CD4-positive, alpha-beta T cell treated with Interleukin-1 beta for 1 hour (primary cell): ENCODE measurements at regions not wholly inside any gene's neighbourhood (a gene's known extent, or its start where the extent isn't known, plus 50 kb on each side); places are given as distances from the start of the nearest gene placed in this dataset.

Source experiments
- DNase-seq, 2 donors: peaks; one replicate each; pipeline ENCODE4 v3.0.0-alpha.2; 2020 to 2022

DNA sequence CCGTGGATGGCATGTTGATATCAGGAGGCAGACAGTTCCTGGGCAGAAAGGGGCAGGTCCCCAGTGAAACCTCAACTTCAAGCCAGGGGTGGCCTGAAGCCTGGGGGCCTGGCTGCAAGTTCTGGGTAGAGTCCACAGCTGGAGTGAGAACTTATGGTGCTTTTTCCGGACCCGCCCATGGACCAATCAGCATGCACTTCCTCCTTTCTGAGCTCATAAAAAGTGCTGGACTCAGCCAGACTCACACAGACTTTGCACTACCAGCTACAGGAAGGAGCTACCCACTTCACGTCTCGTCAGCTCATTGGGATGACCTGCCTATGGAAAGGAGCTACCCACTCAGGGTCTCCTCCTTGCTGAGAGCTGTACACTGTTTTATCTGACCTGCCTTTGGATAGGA lies 183.1 kb upstream of the MC4R start:
- no peak for DNase-seq

GRCh38 chr18:60556326-60556725 lies 183.8 kb upstream of the MC4R start:
- DNase-seq = no peak

DNA sequence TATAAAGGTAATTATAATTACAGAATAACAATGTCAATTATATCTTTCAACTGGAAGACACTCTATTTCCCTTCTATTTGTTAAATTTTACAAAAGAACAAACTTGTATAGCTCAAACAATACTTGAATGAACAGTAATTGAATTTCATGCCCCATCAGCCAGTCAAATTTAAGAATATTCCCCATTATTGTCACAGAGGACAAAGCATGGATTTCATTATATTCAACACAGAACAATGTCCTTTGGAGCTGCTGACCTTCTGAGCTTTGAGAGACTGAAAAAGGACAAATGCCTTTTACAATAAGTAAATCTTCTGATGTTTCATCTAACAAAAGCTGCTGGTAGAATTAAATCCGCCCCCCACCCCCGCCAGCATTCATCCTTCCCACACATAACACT lies 187.5 kb upstream of the MC4R start:
- no peak for DNase-seq

DNA sequence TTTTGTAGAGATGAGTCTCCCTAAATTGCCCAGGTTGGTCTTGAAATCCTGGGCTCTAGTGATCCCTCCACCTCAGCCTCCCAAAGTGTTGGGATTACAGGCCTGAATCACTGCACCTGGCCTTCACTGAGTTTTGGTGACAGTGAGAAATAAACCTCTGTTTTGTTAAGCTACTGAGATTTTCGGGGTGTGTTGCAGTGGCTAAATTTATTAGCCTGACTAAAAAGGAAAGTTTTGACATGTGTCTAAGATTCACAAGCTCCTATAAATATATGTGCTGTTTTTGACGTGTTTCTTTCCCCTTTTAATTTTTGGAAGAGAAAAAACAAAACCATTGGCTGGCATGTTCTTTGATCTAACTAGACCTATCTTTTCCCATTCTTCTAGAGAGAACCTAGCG lies 190.5 kb upstream of the MC4R start:
- DNase-seq = no peak

DNA sequence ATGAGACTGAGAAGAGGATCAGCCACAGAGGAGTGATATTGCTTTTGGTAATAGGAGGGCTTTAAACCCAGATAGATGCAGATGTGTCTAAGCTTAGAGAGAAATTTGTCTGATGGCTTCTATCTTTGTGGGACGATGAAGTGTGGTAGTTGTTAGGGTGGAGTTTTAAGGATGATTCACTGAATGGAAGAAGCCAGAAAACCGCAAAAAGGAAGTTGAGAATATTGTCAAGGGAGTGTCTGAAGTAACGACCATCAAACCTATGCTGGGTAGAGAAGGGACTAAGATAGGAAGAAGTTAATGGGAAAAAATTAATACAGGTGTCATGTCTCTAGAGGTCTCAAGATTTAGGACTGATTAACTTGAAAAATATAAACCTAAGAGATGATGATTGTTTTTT lies 195.6 kb upstream of the MC4R start:
- no peak for DNase-seq

DNA sequence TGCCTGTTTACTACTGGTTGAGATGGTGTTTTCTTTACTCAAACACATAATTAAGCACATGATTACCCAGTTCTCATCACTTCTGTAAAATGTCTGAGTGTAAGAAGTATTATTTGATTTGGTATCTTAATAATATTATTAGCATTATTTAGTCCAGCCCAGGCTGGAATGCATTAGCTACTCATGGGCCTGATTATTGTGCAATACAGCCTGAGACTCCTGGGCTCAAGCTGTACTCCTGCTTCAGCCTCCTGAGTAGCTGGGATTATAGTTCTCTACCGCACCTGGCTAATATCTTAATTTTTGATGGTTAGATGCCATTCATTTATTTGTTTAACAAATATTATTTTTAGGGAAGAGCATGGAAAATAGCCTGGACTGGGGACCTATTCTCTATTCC lies 197.6 kb upstream of the MC4R start:
- DNase-seq = no peak

DNA sequence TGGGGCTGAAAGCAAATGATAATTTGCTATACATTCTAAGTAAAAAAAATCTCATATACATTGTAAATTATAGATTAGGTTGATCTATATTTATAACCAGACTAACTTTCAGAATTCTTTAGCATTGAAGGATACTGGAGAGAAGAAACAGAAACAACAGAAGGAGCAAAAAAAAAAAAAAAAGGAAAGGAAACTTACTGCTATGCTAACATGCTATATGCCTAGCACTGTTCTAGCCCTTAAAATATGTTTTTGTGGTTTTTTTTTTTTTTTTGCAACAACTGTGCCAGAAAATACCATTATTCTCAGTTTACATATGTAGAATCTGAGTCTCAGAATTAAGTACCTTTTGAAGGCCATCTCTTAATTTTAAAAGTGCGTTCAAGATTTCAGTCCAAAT lies 204.9 kb upstream of the MC4R start:
- no peak for DNase-seq

DNA sequence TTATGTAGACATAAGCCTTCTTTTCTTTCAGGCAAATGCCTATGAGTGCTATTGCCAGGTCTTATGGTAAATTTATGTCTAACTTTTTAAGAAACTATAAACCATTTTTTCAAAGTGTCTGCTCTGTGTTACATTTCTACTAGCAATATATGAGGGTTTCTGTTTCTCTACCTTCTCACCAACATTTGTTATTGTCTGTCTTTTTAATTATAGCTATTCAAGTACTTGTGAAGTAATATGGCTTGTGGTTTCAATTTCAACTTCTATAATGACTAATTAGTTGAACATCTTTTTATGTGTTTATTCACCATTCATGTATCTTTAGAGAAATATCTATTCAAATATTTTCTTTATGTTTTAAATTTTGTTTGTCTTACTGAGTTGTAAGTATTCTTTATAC lies 213.1 kb upstream of the MC4R start:
- no peak for DNase-seq

DNA sequence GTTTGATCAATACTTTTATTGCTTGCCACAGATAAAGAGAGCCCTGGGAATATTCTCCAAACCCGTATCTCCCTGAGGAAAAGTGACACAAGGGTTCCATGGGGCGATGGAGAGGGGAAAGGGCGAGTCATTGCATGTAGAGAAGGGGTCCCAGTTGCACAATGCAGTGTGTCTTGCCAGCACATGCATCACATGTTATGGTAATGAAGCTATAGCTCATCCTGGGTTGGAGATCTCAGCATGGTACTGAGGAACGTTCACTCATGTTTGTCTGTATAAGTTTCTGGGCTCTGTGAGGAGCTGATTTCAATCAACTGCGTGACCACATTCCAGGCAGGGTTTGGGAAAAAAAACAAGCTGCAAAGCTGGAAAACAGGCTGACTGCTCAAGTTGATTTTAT lies 220.7 kb upstream of the MC4R start:
- no peak for DNase-seq

DNA sequence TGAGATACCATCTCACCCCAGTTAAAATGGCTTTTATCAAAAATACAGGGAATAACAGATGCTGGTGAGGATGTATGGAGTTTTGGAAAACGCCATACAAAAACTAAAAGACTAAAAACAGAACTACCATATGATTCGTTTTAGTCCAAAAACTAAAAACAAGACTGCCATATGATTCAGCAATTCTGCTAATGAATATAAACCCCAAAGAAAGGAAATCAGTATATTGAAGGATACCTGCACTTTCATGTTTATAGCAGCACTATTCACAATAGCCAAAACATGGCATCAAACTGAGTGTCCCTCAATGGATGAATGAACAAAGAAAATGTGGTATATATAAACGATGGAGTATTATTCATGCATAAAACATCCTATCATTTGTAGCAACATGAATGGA lies 224.4 kb upstream of the MC4R start:
- no peak for DNase-seq

GRCh38 chr18:60599267-60599666 lies 226.7 kb upstream of the MC4R start:
- no peak for DNase-seq

GRCh38 chr18:60599995-60600394 lies 227.4 kb upstream of the MC4R start:
- DNase-seq = no peak

DNA sequence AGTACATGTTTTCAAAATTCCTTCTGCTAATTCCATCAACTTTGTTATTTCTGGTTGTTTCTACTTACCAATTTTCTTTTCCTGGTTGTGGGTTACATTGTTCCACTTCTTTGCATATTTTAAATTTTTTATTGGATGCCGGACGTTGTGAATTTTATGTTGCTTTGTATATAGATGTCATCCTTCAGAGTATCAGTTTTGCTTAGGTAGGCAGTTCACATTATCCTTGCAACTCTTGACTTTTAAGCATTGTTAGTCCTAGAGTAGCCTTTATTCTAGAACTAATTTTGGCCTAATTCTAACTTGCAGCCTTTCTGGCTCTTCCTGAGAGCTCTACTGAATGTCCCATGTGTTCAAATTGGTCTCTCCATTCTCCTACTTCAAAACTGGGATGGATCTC lies 228.7 kb upstream of the MC4R start:
- no peak for DNase-seq

- DNase-seq = no peak
Measured at GRCh38 chr18:60623331-60623730, 250.8 kb upstream of the MC4R start.

DNA sequence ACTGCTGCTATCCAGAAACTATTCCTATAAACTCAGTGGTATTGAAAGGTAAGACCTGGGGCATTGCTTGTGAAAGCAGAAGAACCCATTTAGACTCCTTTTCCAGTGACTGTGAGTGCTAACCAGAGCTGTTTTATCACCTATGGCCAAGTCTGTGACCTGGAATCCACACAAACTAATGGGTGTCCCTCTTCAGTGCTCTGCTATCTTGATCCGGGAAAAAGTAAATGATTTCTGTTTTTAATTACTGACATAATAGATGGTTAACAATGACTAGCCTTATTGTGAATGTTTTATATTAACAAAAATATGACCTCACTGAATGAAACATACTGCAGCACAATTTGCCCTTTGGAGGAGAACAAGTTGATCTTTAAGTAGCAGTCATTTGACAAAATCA lies 251.6 kb upstream of the MC4R start:
- DNase-seq = no peak

DNA sequence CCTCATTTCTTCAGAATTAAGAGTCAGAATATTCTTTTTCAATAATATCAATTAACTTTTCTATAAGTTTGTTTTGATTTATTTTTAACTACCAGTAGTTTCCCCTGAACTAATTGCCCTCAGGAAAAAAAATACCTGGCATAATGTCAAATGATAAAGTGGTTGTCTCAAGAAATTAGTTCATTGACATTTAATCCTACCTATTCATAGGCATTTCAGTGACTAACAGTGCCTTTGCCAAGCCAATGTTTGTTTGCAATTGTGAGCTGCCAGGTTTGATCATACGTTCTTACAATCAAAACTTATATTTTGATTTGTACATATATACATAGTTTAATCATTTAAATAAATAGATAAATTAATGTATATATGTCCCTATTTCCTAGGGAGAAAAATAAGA lies 267.3 kb upstream of the MC4R start:
- no peak for DNase-seq

- DNase-seq = no peak
Measured at GRCh38 chr18:60643009-60643408, 270.4 kb upstream of the MC4R start.

- no peak for DNase-seq
Measured at GRCh38 chr18:60646725-60647124, 274.1 kb upstream of the MC4R start.

DNA sequence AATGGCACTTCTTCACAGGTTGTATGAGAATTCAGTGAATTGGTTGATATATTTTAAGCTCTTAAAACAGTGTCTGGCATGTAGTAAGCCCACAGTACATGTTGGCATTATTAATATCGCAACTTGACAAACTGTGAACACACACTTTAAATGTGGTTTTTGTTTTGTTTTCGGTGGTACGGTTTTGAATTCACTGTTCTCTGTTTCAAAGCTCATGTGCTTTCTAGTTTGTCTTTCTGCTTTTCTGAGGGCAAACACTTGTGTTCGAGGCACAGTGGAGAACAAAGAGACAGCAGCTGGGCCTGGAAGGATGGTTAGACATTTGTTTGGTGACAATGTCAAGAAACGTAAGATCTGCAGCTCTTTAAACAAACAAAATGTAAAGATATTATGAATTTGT lies 276.5 kb upstream of the MC4R start:
- DNase-seq = no peak

DNA sequence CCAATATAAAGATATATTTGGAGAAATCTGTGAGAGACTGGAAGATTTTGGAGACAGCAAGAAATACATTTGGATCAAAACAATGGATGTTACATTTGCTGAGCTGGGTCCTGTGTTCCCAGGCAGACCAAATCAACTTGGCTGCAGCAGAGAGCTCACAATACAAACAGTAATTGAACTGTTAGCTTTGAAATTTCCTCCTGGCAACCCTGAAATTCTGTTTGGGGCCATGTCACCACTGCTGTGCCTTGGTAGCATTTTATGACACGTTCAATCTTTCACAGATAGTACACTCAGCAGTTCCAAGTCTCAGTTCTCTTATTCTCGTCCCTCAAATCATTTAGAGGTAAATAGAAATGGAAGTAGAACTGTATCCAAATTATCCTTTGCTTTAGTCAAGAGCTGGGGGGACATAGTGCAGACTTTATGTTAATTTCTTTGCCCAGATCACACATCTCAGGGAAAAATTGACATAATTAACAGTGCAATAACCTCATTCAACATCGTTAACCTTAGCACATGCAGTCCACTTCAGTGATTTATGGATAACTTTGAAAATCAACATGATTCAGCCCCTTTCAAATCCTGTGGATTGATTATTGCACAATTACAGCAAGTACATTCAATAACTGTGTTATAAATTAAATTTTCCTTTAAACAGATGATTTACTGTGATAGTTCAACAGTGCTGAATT lies 277.4 kb upstream of the MC4R start:
- no peak for DNase-seq

GRCh38 chr18:60654298-60654697 lies 281.7 kb upstream of the MC4R start:
- DNase-seq = no peak

GRCh38 chr18:60656553-60656952 lies 284.0 kb upstream of the MC4R start:
- DNase-seq = peak in 1 of 2 donors; percentile 9

DNA sequence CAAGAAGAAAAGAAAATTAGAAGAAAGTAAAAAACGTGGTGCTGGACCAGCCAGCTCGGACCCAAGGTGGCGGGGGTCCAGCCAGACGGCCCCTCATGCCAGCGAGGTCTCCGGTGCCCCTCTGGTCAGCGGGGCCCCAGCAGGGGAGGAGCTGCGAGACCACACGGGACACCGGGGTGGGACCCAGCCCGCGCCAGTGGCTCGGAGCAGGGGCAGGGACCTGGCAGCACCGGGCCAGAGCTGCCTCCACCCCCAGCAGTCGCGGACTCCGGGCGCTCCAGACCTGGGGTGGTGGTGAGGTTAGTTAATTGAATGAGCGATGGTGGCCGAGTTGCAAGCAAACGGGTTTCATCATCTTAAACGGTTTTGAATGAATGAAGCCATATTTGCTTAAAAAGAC lies 289.9 kb upstream of the MC4R start:
- no peak for DNase-seq

- no peak for DNase-seq
Measured at GRCh38 chr18:60663060-60663989, 290.8 kb upstream of the MC4R start.

DNA sequence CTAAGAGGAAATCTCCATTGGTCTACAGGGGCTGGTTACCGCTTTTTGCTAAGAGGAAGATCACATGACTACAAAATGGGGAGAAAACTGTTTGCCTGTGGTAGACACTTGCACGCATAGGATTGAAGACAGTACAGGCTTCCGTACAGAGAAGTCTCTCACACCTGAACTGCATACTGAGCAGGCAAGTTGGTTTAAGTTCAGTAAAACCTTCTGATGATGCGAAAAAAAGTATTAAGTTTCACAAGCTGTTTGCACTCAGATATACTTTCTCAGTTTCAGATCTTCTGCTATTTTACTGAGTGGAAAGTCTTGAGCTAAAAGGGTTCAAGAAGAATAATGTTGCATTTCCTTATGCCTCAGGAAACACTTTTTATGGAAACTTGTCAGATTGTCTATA lies 292.2 kb upstream of the MC4R start:
- no peak for DNase-seq
